ENCODE measurements at regions not wholly inside any gene's neighbourhood (a gene's known extent, or its start where the extent isn't known, plus 50 kb on each side); places are given as distances from the start of the nearest gene placed in this dataset.

DNA sequence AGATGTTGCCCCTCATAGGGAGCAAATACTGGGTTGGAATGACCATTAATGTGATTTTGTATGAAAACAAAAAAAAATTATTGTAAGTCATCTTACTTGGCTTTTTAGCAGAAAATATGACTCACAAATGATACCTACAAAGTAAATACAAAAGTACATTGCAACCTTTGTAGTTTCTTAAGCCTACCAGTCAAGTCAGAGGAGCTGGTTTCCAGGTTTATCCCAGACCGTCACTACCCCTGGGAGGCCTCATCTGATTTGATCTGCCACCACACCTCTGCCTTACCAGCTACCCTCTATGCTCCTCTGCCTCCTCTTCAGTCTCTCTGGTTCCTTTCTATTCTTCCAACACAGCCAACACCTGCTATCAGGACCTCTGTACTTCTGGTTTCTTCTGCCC lies 349.9 kb upstream of the CCNH start (continued):
- TF ChIP-seq, protein P1, sequence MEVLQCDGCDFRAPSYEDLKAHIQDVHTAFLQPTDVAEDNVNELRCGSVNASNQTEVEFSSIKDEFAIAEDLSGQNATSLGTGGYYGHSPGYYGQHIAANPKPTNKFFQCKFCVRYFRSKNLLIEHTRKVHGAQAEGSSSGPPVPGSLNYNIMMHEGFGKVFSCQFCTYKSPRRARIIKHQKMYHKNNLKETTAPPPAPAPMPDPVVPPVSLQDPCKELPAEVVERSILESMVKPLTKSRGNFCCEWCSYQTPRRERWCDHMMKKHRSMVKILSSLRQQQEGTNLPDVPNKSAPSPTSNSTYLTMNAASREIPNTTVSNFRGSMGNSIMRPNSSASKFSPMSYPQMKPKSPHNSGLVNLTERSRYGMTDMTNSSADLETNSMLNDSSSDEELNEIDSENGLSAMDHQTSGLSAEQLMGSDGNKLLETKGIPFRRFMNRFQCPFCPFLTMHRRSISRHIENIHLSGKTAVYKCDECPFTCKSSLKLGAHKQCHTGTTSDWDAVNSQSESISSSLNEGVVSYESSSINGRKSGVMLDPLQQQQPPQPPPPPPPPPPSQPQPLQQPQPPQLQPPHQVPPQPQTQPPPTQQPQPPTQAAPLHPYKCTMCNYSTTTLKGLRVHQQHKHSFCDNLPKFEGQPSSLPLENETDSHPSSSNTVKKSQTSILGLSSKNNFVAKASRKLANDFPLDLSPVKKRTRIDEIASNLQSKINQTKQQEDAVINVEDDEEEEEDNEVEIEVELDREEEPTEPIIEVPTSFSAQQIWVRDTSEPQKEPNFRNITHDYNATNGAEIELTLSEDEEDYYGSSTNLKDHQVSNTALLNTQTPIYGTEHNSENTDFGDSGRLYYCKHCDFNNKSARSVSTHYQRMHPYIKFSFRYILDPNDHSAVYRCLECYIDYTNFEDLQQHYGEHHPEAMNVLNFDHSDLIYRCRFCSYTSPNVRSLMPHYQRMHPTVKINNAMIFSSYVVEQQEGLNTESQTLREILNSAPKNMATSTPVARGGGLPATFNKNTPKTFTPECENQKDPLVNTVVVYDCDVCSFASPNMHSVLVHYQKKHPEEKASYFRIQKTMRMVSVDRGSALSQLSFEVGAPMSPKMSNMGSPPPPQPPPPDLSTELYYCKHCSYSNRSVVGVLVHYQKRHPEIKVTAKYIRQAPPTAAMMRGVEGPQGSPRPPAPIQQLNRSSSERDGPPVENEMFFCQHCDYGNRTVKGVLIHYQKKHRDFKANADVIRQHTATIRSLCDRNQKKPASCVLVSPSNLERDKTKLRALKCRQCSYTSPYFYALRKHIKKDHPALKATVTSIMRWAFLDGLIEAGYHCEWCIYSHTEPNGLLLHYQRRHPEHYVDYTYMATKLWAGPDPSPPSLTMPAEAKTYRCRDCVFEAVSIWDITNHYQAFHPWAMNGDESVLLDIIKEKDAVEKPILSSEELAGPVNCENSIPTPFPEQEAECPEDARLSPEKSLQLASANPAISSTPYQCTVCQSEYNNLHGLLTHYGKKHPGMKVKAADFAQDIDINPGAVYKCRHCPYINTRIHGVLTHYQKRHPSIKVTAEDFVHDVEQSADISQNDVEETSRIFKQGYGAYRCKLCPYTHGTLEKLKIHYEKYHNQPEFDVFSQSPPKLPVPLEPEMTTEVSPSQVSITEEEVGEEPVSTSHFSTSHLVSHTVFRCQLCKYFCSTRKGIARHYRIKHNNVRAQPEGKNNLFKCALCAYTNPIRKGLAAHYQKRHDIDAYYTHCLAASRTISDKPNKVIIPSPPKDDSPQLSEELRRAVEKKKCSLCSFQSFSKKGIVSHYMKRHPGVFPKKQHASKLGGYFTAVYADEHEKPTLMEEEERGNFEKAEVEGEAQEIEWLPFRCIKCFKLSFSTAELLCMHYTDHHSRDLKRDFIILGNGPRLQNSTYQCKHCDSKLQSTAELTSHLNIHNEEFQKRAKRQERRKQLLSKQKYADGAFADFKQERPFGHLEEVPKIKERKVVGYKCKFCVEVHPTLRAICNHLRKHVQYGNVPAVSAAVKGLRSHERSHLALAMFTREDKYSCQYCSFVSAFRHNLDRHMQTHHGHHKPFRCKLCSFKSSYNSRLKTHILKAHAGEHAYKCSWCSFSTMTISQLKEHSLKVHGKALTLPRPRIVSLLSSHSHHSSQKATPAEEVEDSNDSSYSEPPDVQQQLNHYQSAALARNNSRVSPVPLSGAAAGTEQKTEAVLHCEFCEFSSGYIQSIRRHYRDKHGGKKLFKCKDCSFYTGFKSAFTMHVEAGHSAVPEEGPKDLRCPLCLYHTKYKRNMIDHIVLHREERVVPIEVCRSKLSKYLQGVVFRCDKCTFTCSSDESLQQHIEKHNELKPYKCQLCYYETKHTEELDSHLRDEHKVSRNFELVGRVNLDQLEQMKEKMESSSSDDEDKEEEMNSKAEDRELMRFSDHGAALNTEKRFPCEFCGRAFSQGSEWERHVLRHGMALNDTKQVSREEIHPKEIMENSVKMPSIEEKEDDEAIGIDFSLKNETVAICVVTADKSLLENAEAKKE (CRISPR knock-in tag; IDR thresholded peaks at IDR 0.05), result no peak
- no peak for TF ChIP-seq ZNF114 (CRISPR knock-in tag; IDR thresholded peaks at IDR 0.05)
- no peak for TF ChIP-seq EZH2phosphoT487 (IDR thresholded peaks at IDR 0.05; ENCODE audit: unreplicated experiment)
- TF ChIP-seq STAT1 (IDR thresholded peaks at IDR 0.05; ENCODE audit: unreplicated experiment), result no peak
- no peak for TF ChIP-seq ZNF331 (CRISPR knock-in tag; IDR thresholded peaks at IDR 0.05; ENCODE audit: low read depth)
- TF ChIP-seq, protein P2, sequence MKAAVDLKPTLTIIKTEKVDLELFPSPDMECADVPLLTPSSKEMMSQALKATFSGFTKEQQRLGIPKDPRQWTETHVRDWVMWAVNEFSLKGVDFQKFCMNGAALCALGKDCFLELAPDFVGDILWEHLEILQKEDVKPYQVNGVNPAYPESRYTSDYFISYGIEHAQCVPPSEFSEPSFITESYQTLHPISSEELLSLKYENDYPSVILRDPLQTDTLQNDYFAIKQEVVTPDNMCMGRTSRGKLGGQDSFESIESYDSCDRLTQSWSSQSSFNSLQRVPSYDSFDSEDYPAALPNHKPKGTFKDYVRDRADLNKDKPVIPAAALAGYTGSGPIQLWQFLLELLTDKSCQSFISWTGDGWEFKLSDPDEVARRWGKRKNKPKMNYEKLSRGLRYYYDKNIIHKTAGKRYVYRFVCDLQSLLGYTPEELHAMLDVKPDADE (IDR thresholded peaks at IDR 0.05), result no peak
- no peak for TF ChIP-seq NANOG (IDR thresholded peaks at IDR 0.05; ENCODE audit: borderline replicate concordance)

DNA sequence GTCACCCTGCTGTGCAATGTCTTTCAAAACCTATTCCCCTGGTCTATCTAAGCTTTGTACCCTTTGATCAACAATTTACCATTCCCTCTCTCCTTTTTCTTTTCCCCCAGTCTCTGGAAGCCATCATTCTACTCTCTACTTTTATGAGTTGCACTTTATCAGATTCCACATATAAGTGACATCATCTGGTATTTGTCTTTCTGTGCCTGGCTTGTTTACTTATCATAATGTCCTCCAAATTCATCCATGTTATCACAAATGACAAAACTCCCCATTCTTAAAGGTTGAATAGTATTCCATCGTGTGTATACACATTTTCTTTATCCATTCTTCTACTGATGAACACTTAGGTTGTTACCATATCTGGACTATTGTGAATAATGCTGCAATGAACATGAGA lies 344.2 kb upstream of the CCNH start:
- Histone ChIP-seq H3K9me2 (ENCODE audit: insufficient read depth) (no peaks in the 10 kb centered on the region), H3F3A (replicated peaks; ENCODE audit: low read depth) (no peaks in the 10 kb centered on the region), H2AFZ (no peak overlapping the region), H3K36me3 (ENCODE audit: insufficient read depth) (no peaks in the 10 kb centered on the region), H3K27me3 (ENCODE audit: insufficient read depth) (no peaks in the 10 kb centered on the region), H3K4me2 (no peak overlapping the region), H3K27ac (ENCODE audit: low read depth) (no peak overlapping the region), H3K4me1 (ENCODE audit: insufficient read depth) (peaks cover 34% of the 10 kb centered on the region), H3K79me2 (replicated peaks; ENCODE audit: insufficient read depth) (no peaks in the 10 kb centered on the region), H3K4me3 (no peak overlapping the region), H4K20me1 (replicated peaks; ENCODE audit: insufficient read depth) (no peaks in the 10 kb centered on the region)
- no peak overlapping the region for H3K27ac Mint-ChIP-seq
- no peaks in the 10 kb centered on the region for H3K9me3 Mint-ChIP-seq
- no peak overlapping the region for H3K4me3 Mint-ChIP-seq
- H3K27me3 Mint-ChIP-seq (ENCODE audit: insufficient read depth, low read depth, poor library complexity), result no peaks in the 10 kb centered on the region
- no peaks in the 10 kb centered on the region for H3K36me3 Mint-ChIP-seq (ENCODE audit: low read depth)
- DNase-seq (ENCODE audit: low spot score) (no peak), ATAC-seq (no peak)
- peaks cover 27% of the 10 kb centered on the region for H3K4me1 Mint-ChIP-seq
- TF ChIP-seq NANOG (IDR thresholded peaks at IDR 0.05; ENCODE audit: borderline replicate concordance) (no peak), EZH2 (IDR thresholded peaks at IDR 0.05; ENCODE audit: low read depth, unreplicated experiment) (no peak)
- TF ChIP-seq, protein P1 (CRISPR knock-in tag; IDR thresholded peaks at IDR 0.05), result no peak

Data from GM23338 (cell line).